GM19455 (cell line): ENCODE measurements at regions not wholly inside any gene's neighbourhood (a gene's known extent, or its start where the extent isn't known, plus 50 kb on each side); places are given as distances from the start of the nearest gene placed in this dataset.

ENCODE experiments used
- ATAC-seq: cut with Tn5 transposase; IDR thresholded peaks from one replicate; pipeline ENCODE4 v1.9.1; 2021; ENCODE audit not compliant: unreplicated experiment

DNA sequence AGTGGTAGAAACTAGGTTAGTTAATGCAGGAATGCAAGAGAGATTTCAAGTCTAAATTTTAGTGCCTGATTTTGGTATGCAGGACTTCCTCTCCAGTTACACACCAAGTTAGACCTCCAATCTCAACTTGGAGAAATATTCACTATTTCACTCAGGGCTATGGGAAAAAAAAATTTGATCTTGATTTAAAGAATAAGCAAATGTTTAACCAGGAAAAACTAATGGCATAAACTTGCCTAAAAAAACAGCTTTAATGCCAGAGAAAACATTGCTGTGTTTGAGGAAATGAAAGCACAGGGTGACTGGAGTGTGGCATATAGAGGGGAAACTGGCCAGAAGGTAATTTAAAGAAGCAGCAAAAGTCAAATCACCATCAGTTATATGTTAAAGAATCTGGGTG lies 575.4 kb upstream of the LRRC4C start:
- ATAC-seq: no peak

DNA sequence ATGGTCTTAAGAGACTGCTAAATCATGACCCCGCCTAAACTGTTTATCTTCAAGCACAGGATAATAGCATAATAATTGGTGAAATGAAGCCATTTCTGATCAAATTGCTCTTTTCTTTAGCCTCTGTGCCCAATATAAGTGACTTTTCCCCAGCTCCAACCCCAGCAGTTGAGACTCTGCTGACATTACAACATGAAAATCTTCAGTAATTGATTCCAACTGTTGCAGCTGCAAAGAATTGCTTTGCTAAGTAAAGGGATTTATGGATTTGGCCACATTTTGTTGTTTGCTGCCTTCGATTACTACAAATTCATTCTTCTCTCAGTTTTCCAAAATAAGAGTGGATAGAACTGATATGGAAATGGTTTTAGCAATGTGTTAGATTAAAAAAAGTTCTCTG lies 576.7 kb upstream of the LRRC4C start:
- ATAC-seq: no peak

DNA sequence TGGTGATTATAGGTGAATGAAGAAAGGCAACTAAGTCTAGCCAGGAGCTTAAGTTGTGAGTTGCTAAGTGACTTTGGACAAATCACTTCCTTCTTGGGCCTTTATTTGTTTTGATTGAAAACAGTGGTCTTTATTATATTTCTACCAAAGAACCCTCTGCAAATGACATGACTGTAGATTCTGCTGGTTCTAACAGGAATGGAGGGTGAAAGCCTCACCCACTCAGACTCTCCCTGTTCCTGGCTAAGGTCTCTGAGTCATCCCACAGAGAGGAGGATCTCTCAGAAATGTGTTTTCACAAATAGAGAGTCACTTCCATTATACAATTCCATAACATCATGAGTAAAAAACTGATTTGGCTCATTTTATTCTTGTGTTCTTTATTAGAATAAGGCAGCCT lies 583.9 kb upstream of the LRRC4C start:
- ATAC-seq: no peak

DNA sequence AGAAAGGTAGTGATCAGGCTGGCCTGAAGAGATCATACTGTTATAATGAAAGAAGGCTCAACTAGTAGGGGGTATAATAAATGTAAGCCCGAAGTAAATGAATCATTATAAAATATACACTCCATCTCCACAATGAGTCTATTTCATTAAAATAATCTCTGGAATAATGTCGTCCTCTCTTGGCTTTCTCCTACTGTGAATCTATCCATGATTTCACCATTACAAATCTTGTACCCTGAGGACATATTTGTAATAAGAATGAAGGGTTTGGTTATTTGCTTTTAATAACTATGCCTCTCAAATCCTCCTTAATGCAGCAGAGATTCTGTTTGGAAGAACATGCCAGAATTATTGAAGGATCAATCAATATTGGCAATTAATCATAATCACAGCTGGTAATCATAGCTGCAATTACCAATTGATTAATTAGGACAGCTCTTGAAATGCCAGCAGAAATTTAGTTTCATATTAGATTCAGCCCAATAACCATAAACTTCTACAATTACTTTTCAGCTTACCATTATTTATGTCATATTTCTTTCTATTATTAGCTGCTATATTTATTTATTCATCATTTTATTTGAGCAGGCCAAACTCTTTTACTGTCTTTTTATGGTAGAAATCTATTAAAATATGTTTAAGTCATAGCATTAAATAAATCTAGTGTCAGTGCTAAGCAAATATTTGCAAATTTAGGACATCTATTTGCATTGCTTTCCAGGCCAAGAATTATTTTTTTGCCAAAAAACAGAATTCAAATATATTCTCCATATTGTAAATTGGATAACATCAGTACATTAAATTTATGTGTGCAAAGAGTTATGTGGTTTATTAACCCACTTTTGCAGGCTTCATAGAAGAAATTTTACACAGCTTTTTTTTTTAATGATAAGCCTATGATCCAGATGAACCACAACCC lies 588.4 kb upstream of the LRRC4C start:
- no peak for ATAC-seq

DNA sequence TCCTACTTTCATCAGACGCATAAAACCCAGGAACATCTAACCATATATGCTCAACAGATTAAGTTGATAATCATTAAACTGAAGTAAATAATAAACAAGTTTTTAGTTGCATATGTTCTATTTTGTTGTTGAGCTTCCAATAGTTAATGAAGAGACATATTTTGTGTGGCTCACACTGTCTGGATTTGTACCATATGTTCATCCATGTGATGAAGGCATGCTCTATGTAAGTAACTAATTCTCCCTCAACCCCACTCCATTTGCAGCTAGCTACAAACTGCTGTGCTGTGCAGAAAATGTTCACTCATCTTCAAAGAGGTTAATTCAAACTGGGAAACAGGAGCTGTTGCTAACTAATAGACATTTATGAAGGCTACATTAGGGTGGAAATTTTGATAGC lies 589.7 kb upstream of the LRRC4C start:
- ATAC-seq: no peak

DNA sequence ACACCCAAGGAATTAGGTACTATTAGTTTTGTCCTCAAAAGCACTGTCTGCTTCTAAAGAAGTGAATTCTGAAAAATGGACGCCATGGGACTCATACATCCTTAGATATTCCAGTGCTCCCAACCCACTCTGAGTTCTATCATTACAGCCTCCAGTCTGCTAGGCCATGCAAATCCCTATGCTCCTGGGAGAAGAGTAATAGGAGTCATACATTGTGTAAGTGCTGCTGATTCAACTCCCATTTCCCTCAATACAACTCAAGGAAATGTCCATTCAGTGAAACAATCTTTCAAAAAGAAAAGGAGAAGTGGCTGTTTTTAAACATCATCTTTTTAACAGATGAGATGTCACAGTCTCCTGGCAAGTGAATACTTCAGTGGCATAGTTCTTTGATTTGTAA lies 590.2 kb upstream of the LRRC4C start:
- no peak for ATAC-seq

DNA sequence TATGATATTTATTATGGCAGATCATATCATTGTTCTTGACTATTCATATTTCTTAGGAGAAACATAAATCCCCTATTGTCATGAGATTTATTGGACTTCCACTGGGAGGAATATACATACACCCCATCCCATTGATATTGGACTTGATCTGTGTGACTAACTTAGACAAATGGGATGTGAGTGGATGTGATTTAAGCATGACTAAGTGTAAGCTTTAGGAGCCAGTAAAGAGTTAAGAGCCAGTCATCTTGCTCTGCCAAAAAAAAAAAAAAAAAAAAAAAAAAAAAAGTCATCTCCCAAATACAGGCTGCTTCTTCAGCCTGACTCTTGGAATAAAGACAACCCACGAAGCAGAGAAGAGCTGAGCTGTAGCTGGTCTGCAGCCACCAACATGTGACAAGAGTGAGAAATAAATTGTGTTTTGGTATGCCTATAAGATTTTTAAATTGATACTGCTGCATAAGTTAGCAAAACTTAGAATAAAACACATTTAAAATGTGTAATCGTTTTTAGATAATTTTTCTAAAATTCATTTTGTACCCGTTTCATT lies 595.0 kb upstream of the LRRC4C start:
- ATAC-seq: no peak

DNA sequence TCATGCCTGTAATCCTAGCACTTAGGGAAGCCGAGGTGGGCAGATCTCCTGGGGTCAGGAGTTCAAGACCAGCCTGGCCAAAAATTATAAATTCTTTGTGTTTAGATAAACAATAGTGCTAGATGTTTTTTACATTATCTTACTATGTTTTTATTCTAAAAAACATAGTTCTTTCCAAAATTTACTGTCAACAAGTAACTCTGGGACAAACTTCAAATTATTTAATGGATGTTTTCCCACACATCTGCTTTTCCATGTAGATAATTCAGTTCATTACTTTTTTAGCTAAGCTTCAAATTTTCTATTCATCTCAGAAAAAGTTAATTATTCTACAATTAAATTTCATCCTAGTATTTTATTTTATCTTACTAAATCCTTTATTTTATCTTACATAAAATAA lies 596.2 kb upstream of the LRRC4C start:
- ATAC-seq: no peak

DNA sequence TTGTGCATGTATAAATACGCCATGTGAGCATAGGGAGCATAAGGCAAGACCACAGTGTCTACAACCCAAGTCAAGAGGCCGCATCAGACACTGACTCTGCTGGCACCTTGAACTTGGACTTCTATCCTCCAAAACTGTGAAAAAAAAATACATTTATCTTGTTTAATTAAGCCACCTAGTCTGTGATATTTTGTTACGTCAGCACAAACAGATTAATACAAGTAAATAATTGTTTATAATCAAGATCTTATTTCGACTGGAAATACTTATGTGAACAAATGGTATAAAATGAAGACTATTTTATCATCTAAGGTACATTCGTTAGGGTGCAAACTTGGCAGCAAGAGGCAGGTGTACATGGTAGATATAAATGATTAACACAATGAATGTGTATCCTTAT lies 599.3 kb upstream of the LRRC4C start:
- no peak for ATAC-seq

DNA sequence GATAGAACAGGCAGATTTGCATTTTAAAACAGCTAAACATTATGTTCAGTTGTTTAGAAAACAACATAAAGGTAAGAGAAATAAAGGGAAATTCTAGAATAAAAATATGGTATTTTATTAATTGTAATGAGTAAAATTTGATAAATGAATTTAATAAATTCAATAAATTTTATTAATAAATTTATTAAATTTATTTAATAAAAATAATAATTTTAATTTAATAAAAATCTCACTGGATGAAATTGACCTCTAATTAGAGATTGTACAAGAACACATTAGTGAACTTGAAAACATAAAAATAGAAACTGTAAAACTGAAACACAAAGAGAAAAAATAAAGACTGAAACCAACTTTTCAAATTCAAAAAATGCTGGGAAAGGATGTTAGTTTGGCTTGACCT lies 605.7 kb upstream of the LRRC4C start:
- no peak for ATAC-seq

DNA sequence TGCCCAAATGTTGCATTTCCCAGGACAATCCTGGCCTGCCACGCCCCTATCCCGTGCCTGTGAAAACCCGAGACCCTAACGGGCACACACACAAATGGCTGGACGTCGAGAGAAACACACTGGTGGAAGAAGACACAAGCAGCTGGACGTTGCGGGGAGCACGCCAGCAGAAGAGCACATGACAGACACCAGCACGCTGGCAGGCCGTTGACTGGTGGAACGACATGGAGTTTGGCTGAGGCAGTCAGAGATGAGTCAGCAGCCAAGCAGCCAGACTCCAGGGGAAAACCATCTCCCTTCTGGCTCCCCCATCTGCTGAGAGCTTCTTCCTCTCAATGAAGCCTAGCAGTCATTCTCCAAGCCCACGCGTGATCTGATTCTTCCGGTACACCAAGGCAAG lies 606.7 kb upstream of the LRRC4C start:
- no peak for ATAC-seq

DNA sequence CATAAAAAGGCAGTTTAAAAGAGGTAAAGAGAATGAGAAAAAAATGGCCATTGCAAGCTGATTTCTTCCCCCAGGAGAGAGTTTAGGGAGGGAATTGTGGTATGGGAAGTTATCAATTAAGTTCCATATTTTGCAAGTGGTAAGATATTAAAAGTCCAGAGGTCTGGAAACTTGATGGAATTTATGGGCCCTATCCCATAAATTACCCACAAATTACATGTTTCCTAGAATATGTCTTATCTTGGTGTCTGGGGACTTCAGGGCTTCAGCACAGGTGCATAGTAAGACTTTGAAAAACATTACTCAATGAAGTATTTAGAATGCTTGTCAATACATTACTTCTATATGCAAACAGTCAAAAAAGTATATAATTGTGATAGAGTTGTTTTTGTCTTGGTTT lies 614.9 kb upstream of the LRRC4C start:
- ATAC-seq: no peak

DNA sequence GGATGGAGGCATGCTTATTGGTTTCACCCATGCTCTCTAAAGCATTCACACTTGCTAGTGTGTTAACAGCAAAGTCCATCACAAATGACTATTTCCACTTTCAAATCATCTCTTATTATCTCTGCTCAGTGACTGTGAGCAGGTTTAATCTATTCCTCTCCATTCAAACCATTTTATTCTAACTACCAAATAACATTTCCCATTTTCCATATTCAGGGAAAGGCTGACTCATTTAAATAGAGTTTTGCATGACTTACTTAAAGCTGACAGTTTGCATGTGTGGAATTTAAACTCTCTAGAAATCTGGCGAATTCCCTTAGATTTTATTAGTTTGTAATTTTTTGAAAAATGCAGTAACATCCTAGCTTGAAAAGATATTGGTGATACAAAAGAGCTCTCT lies 615.7 kb upstream of the LRRC4C start:
- no peak for ATAC-seq

DNA sequence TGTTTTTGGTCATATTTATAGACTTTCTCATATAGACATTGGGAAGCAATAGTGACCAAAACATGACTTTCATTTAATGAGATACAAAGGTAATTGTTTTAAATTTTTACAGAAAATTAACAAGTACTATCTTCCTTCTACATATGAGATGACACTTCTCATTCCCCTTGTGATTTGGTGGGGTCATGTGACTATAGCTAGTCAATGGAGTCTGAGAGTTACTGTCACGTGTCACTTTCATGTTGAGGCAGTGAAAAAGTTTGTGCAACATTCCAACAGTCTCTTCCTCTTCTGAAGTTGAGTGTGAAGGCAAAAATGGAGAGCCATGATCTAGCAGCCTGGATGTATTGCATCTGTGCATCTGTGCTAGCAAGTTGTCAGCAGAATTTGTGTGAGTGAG lies 618.3 kb upstream of the LRRC4C start:
- no peak for ATAC-seq

DNA sequence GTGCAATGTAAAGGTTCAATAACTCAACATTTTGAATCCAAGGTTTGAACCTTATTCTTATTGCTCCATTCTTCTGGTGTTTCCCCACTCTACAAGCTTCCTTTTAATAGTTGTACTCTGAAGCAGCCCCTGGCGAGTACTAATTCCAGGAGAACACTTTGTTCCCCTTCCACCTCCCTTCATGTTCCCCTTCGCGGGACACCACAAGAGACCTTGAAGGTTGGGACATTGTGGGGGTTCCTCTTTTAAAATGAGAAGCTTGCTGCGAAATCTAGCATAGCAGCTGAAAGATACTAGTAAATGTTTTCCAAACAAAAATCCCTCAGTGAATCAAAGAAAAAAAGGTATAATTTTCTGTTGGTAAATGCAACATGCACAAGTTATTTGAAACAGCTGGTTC lies 626.3 kb upstream of the LRRC4C start:
- no peak for ATAC-seq

DNA sequence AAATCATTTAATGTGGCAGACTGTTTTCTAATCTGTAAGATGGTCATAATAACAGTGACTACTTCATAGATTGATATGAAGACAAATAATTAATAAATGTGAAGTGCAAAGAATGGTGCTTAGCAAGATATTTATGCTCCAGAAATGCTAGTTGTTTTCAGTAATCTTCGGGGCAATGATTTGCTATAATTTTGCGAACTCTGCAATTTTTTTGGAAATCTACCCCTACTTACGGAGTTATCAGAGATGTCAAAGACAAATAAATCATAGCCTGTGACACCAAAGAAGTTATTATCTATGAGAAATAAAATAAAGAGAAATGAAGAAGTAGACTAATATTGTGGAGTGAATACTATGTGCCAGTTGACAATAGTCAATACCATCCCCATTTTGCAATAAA lies 634.1 kb upstream of the LRRC4C start:
- ATAC-seq: no peak

DNA sequence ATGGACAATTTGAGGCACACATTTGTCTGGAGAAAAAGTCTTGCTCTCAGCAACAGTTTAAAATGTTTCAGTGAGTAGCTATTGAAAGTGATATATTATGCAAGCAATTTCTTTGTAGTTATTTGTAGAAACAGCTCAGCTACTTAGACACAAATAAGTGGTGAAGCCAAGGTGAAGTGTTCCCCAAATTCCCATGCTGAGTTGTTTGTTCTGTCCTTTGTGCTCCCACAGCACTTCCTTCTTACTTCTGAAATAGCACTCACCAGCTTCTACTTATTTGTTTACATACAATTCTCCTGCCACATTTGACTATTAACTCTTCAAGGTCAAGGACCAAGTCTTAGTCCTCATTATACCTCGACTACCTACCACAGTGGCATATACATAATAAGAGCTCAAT lies 638.6 kb upstream of the LRRC4C start:
- ATAC-seq: no peak

DNA sequence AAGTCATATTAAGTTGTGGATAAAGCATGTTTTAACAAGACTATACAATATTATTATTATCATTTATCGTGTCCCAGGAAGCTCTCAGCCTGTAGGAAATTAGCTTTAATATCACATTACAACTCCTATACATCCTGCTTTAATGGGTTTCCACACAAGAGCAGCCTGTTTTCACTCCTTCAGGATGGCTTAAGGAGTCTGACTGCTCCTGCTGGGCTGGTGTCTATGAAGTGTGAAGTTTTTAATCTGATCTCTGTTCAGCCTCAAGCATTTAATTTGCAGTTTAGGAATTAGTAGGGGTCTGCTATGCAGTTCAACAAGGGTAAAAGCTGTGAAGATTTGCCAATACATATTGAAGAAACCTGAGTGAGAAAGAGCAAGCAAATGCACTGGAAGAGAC lies 653.4 kb upstream of the LRRC4C start:
- no peak for ATAC-seq

DNA sequence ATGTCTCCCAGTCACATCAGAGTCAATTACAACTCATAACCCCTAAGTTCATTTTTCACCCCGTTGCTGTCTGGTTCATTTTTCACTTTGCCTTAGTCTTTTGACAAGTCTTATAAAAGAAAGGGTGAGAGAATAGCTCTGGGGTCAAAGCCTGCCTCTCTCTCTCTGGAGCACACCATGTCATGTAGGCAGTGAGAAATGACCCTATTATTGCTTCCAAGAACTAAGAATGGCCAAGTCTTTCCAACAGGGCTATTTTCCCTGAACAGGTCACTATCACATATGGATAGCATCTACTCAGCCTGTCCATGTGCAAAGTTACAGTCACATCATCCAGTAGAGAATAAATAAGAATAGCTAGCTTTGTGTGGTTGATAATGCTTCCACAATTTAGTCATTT lies 655.5 kb upstream of the LRRC4C start:
- ATAC-seq: no peak

DNA sequence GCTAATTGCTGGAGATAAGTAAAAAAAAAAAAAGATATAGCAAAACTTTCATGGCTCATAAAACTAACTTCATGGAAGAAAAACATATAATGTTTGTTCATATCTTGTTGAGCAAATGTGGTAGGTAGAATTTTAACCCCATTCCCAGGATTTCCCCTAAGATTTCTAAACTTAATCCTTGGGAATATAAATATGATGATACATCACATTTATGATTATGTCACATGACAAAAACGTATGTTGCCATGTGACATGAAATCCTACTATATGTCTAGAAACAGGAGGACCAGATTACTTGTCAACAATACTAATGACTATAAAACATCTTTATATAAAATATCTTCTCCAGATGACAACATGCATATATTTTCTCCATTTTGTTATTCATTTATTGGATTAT lies 679.0 kb upstream of the LRRC4C start:
- no peak for ATAC-seq

DNA sequence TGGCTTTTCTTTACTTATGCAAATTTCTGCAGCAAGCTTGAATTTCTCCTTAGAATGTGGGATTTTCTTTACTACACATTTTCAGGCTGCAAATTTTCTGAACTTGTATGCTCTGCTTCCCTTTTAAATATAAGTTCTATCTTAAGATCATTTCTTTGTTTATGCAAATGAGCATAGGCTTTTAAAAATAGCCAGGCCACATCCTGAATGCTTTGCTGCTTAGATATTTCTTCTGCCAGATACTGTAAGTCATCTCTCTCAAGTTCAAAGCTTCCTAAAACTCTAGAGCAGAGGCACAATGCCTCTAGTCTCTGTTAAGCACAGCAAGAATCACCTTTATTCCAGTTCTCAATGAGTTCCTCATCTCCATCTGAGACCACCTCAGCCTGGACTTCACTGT lies 685.9 kb upstream of the LRRC4C start:
- no peak for ATAC-seq

DNA sequence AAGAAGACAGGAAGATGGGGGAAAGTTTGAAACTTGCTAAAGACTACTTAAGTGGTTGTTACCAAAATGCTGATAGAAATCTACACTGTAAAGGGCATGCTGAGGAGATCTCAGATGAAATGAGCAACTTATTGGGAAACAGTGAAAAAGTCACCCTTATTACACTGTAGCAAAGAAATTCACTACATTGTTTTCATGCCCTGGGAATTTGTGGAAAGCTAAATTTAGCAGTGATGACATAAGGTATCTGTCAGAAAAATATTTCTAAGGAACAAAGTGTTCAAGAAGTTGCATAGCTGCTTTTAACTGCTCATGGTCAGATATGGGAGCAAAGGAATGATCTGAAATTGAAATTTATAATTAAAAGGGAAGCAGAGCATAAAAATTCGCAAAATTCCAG lies 702.4 kb upstream of the LRRC4C start:
- no peak for ATAC-seq

DNA sequence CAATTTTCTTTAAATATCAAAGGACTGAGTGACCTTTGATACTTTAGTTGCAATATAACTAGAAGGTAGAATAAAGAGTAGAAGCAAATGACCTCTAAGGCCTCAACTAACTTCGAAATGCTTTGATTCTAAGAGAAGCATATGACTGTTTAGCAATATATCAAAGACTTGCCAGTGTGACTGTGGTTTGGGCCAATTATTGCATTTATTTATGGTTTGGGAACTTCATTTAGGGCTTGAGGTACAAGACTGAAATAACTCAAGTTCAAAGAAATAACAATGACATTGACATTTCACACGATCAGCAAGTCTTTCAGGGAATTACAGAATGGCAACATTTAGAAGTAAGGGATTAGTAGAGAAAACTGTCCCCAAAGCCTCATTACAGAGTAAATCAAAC lies 709.7 kb upstream of the LRRC4C start:
- no peak for ATAC-seq
